GM21825 (cell line): ENCODE measurements at regions not wholly inside any gene's neighbourhood (a gene's known extent, or its start where the extent isn't known, plus 50 kb on each side); places are given as distances from the start of the nearest gene placed in this dataset.
"Not testable (repeated sequence)": the region's sequence is repeated elsewhere in the genome, so short reads cannot be mapped to it uniquely, and the experiment has no call there.

Source experiments
- ATAC-seq: cut with Tn5 transposase; IDR thresholded peaks from one replicate; pipeline ENCODE4 v1.9.1; 2021; ENCODE audit warnings: mild to moderate bottlenecking, moderate library complexity; ENCODE audit not compliant: unreplicated experiment

GRCh38 chr13:97716746-97717145, 236.7 kb upstream of the IPO5 start:
- ATAC-seq, result no peak

- no peak for ATAC-seq
Observed at GRCh38 chr13:97719736-97720135, 233.7 kb upstream of the IPO5 start.

- no peak for ATAC-seq
Observed at GRCh38 chr13:97720896-97721295, 232.6 kb upstream of the IPO5 start.

- ATAC-seq, result no peak
Observed at GRCh38 chr13:97723655-97724054, 229.8 kb upstream of the IPO5 start.

- no peak for ATAC-seq
Observed at GRCh38 chr13:97724450-97724849, 229.0 kb upstream of the IPO5 start.

DNA sequence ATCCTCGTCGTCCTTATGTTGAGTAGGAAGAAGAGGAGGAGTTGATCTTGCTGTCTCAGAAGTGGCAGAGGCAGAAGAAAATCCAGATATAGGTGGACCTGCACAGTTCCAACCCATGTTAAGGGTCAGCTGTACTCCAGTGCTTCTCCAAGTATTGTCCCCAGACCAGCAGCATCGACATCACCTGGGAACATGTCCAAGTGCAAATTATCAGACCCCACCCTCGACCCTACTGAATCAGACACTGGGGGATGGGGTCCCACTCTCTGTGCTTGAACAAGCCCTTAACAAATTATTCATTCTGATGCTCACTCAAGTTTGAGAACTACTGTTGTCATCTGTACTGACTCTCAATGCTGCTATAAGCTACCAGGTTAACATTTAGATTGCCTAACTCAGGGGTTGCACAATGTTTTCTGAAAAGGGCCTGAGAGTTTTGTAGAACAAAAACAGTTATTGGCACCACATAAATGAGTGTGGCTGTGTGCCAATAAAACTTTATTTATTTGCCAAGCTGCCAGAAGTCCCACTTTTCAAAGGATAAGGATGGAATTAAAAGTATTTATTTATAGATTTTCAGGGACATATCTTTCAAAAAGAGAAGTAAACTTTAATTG, 226.7 kb upstream of the IPO5 start:
- no peak for ATAC-seq

GRCh38 chr13:97727991-97728390, 225.5 kb upstream of the IPO5 start:
- no peak for ATAC-seq

- ATAC-seq, result no peak
Observed at GRCh38 chr13:97736436-97736835, 217.0 kb upstream of the IPO5 start.

DNA sequence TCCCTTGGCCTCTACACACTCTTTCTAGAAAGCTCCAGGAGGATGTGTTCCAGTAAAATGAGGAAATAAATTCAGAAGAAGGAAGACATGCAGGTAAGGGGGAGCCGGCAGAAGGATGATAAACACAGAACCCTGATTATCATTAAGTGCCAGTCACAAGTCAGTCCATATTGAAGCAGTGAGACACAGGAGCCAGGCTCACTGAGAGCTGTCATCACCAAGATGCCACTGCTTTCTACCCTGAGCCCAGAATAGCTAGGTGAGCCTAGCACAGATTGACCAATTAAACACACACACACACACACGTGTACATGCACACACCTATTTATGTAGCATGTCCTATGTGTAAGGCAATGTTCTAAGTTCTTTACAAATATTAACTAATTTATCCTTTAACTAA, 211.4 kb upstream of the IPO5 start:
- no peak for ATAC-seq

DNA sequence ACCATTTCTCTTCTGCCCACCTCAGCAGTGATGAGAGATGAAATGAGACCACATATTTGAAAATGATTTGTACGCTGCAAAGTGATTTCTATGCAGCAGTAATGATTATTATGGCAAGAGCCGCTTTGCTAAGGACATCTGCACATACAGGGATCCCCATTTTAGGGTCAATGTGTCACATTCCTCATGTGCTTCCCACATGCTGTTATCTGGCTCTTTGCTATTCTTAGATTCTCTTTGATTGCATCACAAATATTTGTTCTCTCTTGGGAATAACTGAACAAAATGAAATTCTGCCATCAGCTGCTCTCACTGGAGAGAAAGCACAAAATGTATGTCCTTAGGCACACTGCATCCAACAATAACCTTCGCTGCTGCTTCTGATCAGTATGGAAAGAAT, 209.5 kb upstream of the IPO5 start:
- ATAC-seq, result no peak

GRCh38 chr13:97746649-97747048, 206.8 kb upstream of the IPO5 start:
- no peak for ATAC-seq

- ATAC-seq, result no peak
Observed at GRCh38 chr13:97749174-97749573, 204.3 kb upstream of the IPO5 start.

GRCh38 chr13:97751477-97751876, 202.0 kb upstream of the IPO5 start:
- no peak for ATAC-seq

- ATAC-seq, result no peak
Observed at GRCh38 chr13:97752961-97753668, 200.4 kb upstream of the IPO5 start.

- no peak for ATAC-seq
Observed at GRCh38 chr13:97753942-97754670, 199.4 kb upstream of the IPO5 start.

DNA sequence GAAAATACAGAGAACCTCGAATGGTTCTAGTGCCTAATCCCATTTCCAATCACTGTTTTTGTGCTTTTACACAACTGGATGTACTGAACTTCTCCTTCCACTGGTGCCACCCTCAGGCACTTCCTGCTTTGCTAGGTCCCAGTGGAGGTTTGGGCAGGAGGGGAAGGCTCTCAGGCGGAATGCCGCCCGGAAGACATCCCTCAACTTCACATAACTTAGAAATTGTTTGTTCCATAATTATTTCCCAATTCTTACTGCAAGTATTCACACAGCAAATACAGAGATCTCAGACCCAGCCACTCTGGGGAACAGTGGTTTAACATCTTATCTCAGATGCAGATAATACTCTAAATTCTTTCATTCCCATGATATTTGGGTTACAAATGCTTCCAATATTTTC, 195.7 kb upstream of the IPO5 start:
- no peak for ATAC-seq

- ATAC-seq, result no peak
Observed at GRCh38 chr13:97758317-97758716, 195.2 kb upstream of the IPO5 start.

DNA sequence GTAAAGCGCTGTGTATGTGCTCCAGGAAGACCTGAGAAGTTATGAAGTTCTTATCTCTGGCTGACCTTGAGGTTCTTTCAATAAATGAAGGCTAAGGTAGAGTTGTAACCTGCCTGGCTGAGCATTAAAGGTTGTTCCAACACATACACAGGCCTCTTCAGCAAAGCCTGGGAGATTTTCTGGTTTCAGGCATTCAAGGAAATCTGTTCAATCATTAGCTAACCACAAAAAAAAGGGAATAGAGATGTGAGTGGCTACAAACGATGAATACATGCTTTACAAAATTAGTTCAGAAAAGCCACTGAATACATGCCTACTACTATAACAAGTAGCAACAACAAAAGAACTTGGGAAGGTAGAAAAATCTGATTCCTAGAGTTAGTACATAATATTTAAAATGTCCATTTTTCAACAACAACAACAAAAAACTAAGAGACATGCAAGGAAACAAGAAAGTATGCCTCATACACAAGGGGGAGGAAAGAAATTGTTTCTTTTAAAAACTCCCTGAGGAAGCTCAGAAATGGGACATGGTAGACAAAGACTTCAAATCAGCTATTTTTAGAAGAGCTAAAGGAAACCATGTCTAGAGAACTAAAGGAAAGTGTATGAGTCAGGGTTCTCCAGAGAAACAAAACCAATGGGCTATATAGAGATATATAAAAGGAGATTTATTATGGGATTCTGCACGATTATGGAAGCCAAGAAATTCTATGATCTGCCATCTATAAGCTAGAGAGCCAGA, 191.5 kb upstream of the IPO5 start:
- ATAC-seq, result no peak

- ATAC-seq, result no peak
Observed at GRCh38 chr13:97766749-97767148, 186.7 kb upstream of the IPO5 start.

DNA sequence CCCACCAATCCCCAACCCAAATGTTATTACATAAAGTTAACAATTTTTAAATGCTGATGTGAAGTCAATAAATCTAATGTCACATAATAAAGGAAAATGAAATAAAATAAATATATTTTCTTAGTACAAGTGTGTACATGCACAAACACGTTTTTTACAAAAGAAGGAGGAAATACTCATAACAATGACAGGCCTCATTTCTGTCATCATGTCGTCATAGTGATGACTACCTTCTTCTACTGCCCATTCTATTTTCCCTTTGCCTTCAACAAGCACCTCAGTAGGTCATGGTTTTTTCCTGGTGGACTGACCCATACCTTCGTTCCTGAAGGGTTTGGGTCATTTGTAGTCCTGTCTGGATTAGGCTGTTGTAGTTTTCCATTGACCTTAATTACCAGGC, 185.3 kb upstream of the IPO5 start:
- ATAC-seq, result no peak

- ATAC-seq, result not testable (repeated sequence)
Observed at GRCh38 chr13:97770231-97770630, 183.2 kb upstream of the IPO5 start.
